CD14-positive monocyte (primary cell): ENCODE measurements at regions not wholly inside any gene's neighbourhood (a gene's known extent, or its start where the extent isn't known, plus 50 kb on each side); places are given as distances from the start of the nearest gene placed in this dataset.

ENCODE experiments used
- DNase-seq, 3 donors: peaks; one replicate each; pipeline ENCODE4 v3.0.0-alpha.2; 2011 to 2022
- H2AFZ ChIP-seq: 2 replicates; pipeline ENCODE4 v1.6.0; 2012; ENCODE audit warnings: mild to moderate bottlenecking, low read depth, low read length, inconsistent platforms; ENCODE audit not compliant: insufficient read depth, poor library complexity, severe bottlenecking
- H3K27ac ChIP-seq, 2 donors: 1 replicate in 1 of 2; 2 replicates in 1 of 2; pipeline ENCODE4 v1.5.1; 2012 to 2013; ENCODE audit warnings: low read length in 2 of 2, control low read depth in 1 of 2, inconsistent platforms in 1 of 2, low read depth in 1 of 2, mild to moderate bottlenecking in 1 of 2
- H3K27me3 ChIP-seq, 2 donors: one replicate each; pipeline versions ENCODE4 v1.6.0 to v1.6.1; 2011 to 2013; ENCODE audit warnings: low read length in 2 of 2; ENCODE audit not compliant: control insufficient read depth in 2 of 2, insufficient read depth in 2 of 2
- H3K36me3 ChIP-seq, 2 donors: replicated peaks in 1 of 2; 1 replicate in 1 of 2; 2 replicates in 1 of 2; pipeline versions ENCODE4 v1.5.1 to v1.6.1; 2012 to 2013; ENCODE audit warnings: low read length in 2 of 2, control low read depth in 1 of 2, inconsistent platforms in 1 of 2, mild to moderate bottlenecking in 1 of 2; ENCODE audit not compliant: insufficient read depth in 2 of 2, control insufficient read depth in 1 of 2
- H3K4me1 ChIP-seq, 2 donors: 1 replicate in 1 of 2; 2 replicates in 1 of 2; pipeline versions ENCODE4 v1.5.1 to v1.6.1; 2012 to 2013; ENCODE audit warnings: low read length in 2 of 2, control low read depth in 1 of 2, inconsistent platforms in 1 of 2, mild to moderate bottlenecking in 1 of 2, moderate library complexity in 1 of 2; ENCODE audit not compliant: insufficient read depth in 2 of 2, control insufficient read depth in 1 of 2
- H3K4me2 ChIP-seq: replicated peaks from 2 replicates; pipeline ENCODE3; 2012; ENCODE audit warnings: low read length, moderate library complexity, mild to moderate bottlenecking; ENCODE audit not compliant: poor library complexity, severe bottlenecking; ENCODE audit errors: extremely low read depth
- H3K4me3 ChIP-seq, 3 experiments: fragments of 200-600 bp in 1 of 3; sonication (generic) in 1 of 3; replicated peaks in 1 of 3; 1 replicate in 2 of 3; 2 replicates in 1 of 3; pipeline ENCODE4 v1.5.1; 2011 to 2013; ENCODE audit warnings: low read length in 3 of 3, mild to moderate bottlenecking in 3 of 3, control low read depth in 2 of 3, low read depth in 2 of 3, inconsistent platforms in 1 of 3, moderate library complexity in 1 of 3
- H3K79me2 ChIP-seq: 2 replicates; pipeline ENCODE4 v1.6.0; 2012; ENCODE audit warnings: mild to moderate bottlenecking, control low read depth, inconsistent platforms, low read length, moderate library complexity; ENCODE audit not compliant: insufficient read depth
- H3K9ac ChIP-seq: 2 replicates; pipeline ENCODE4 v1.6.0; 2017; ENCODE audit warnings: low read length, mild to moderate bottlenecking; ENCODE audit not compliant: insufficient read depth, poor library complexity, severe bottlenecking
- H3K9me3 ChIP-seq, 2 donors: replicated peaks in 1 of 2; 1 replicate in 1 of 2; 2 replicates in 1 of 2; pipeline versions ENCODE4 v1.5.1 to v1.6.1; 2012 to 2013; ENCODE audit warnings: low read length in 2 of 2, control low read depth in 1 of 2; ENCODE audit not compliant: control insufficient read depth in 1 of 2, insufficient read depth in 1 of 2
- H4K20me1 ChIP-seq: 2 replicates; pipeline ENCODE4 v1.6.0; 2012; ENCODE audit warnings: mild to moderate bottlenecking, low read length, control low read depth, moderate library complexity; ENCODE audit not compliant: insufficient read depth
- H3K27ac Mint-ChIP-seq, 7 donors: one replicate each; pipeline ENCODE4 v1.8.0; 2020; ENCODE audit warnings: mild to moderate bottlenecking in 7 of 7, mixed read lengths in 7 of 7, moderate library complexity in 6 of 7, inconsistent platforms in 2 of 7
- H3K27me3 Mint-ChIP-seq, 3 donors: one replicate each; pipeline ENCODE4 v1.8.0; 2021 to 2022; ENCODE audit warnings: low read depth in 3 of 3, mild to moderate bottlenecking in 3 of 3, mixed read lengths in 3 of 3, moderate library complexity in 3 of 3, inconsistent platforms in 1 of 3
- H3K36me3 Mint-ChIP-seq, 2 donors: one replicate each; pipeline ENCODE4 v1.8.0; 2020; ENCODE audit warnings: mixed read lengths in 2 of 2, inconsistent platforms in 1 of 2, mild to moderate bottlenecking in 1 of 2
- H3K4me1 Mint-ChIP-seq: one replicate; pipeline ENCODE4 v1.8.0; 2020; ENCODE audit warnings: mild to moderate bottlenecking, mixed read lengths
- H3K4me3 Mint-ChIP-seq, 2 donors: one replicate each; pipeline ENCODE4 v1.8.0; 2020; ENCODE audit warnings: mild to moderate bottlenecking in 2 of 2, mixed read lengths in 2 of 2, moderate library complexity in 1 of 2
- H3K9me3 Mint-ChIP-seq, 7 donors: one replicate each; pipeline ENCODE4 v1.8.0; 2020 to 2022; ENCODE audit warnings: mixed read lengths in 7 of 7, mild to moderate bottlenecking in 6 of 7, moderate library complexity in 6 of 7, inconsistent platforms in 2 of 7
- WGBS: methylation state at CpG from one replicate; pipeline ENCODE4 v1.1.5; 2013; ENCODE audit warnings: missing lambda C conversion rate; ENCODE audit not compliant: insufficient coverage; 5-methylcytosine and 5-hydroxymethylcytosine counted together
- intact Hi-C, 2 donors: fragments of 100-400 bp; cut with micrococcal nuclease; formaldehyde crosslinking; loops; one replicate each; pipeline versions ENCODE4 v1.15.0 to v1.15.1; 2023
- TF ChIP-seq, protein P1 (sequence below): fragments of 200-600 bp; IDR thresholded peaks from one replicate; pipeline ENCODE4 v1.8.0; 2022; ENCODE audit warnings: antibody characterized with exemption, mild to moderate bottlenecking

DNA sequence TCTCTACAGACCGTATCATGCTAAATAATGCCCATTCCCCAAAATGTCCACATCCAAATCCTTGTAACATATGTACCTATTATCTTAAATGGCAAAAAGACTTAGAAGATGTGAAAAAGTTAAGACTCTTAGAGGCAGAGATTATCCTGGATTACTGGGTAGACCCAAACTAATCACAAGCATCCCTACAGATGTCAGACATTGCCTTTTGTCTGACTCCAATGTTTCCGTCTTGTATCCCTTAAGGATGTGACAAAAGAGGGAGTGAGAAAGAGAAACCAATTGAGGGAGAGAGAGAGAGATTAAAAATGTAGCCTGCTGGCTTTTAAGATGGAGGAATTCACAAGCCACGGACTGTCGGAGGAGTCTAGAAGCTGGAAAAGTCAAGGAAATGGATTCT lies 401.9 kb upstream of the FSTL5 start:
- no peaks in the 10 kb centered on the region for H3K79me2 ChIP-seq
- no peaks in the 10 kb centered on the region for H3K36me3 ChIP-seq
- Mint-ChIP-seq H3K36me3 (no peaks in the 10 kb centered on the region), H3K4me3 (no peak overlapping the region), H3K27ac (no peak overlapping the region), H3K27me3 (no peaks in the 10 kb centered on the region), H3K9me3 (peaks cover 0 to 2% (median 0%) of the 10 kb centered on the region in 7 donors), H3K4me1 (no peaks in the 10 kb centered on the region)
- H3K4me3 ChIP-seq = no peak overlapping the region
- peaks cover 0 to 6% of the 10 kb centered on the region in 2 donors for H3K9me3 ChIP-seq
- H3K4me1 ChIP-seq = no peaks in the 10 kb centered on the region
- H2AFZ ChIP-seq = no peak overlapping the region
- H3K27ac ChIP-seq = no peak overlapping the region
- TF ChIP-seq, protein P1, sequence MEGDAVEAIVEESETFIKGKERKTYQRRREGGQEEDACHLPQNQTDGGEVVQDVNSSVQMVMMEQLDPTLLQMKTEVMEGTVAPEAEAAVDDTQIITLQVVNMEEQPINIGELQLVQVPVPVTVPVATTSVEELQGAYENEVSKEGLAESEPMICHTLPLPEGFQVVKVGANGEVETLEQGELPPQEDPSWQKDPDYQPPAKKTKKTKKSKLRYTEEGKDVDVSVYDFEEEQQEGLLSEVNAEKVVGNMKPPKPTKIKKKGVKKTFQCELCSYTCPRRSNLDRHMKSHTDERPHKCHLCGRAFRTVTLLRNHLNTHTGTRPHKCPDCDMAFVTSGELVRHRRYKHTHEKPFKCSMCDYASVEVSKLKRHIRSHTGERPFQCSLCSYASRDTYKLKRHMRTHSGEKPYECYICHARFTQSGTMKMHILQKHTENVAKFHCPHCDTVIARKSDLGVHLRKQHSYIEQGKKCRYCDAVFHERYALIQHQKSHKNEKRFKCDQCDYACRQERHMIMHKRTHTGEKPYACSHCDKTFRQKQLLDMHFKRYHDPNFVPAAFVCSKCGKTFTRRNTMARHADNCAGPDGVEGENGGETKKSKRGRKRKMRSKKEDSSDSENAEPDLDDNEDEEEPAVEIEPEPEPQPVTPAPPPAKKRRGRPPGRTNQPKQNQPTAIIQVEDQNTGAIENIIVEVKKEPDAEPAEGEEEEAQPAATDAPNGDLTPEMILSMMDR = no peak
- H3K4me2 ChIP-seq = no peak overlapping the region
- no peak overlapping the region for H3K9ac ChIP-seq
- H4K20me1 ChIP-seq = no peaks in the 10 kb centered on the region
- intact Hi-C loops = no loop called here
- no peaks in the 10 kb centered on the region for H3K27me3 ChIP-seq
- no peak for DNase-seq
- no CpG with 5 or more reads among the region's 4 CpGs for WGBS

DNA sequence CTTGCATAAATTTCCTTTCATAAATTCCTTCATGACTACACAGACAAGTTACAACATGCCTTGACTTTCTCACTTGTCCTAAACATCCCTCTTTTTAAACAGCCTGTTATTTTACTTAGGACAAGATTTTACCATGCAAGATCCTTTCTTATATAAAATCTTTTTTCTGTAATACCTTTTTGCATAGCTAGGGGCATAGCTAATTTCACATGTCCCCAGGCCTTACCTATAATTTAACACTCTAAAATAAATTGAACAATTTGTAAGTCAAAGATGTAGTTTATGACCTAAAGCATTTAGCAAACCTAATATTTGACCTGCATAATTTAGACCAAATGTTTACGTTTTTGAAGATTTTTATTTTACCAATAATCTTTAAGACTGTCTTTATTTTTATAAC lies 396.3 kb upstream of the FSTL5 start:
- H3K27me3 Mint-ChIP-seq = no peaks in the 10 kb centered on the region

More for the DNA sequence above, 396.3 kb upstream of the FSTL5 start:
- Histone ChIP-seq H3K4me2 (no peak overlapping the region), H3K4me1 (no peaks in the 10 kb centered on the region), H3K79me2 (no peaks in the 10 kb centered on the region), H3K27me3 (no peaks in the 10 kb centered on the region), H3K36me3 (no peaks in the 10 kb centered on the region), H4K20me1 (no peaks in the 10 kb centered on the region), H3K9me3 (peaks cover 0 to 11% of the 10 kb centered on the region in 2 donors), H2AFZ (no peak overlapping the region), H3K27ac (no peak overlapping the region), H3K9ac (no peak overlapping the region), H3K4me3 (no peak overlapping the region)
- intact Hi-C loops = no loop called here
- H3K27ac Mint-ChIP-seq = no peak overlapping the region
- no peaks in the 10 kb centered on the region for H3K36me3 Mint-ChIP-seq
- TF ChIP-seq, protein P1 = no peak
- H3K4me1 Mint-ChIP-seq = no peaks in the 10 kb centered on the region
- no CpG with 5 or more reads among the region's 1 CpG for WGBS
- peaks cover 0 to 5% (median 0%) of the 10 kb centered on the region in 7 donors for H3K9me3 Mint-ChIP-seq
- no peak for DNase-seq
- H3K4me3 Mint-ChIP-seq = no peak overlapping the region
